Mucosa of gallbladder (tissue), 1 donor: ENCODE measurements at regions not wholly inside any gene's neighbourhood (a gene's known extent, or its start where the extent isn't known, plus 50 kb on each side); places are given as distances from the start of the nearest gene placed in this dataset.
A peak's percentile ranks its signal among the peaks of the same experiment; 100 is the strongest.
"Not testable (repeated sequence)": the region's sequence is repeated elsewhere in the genome, so short reads cannot be mapped to it uniquely, and the experiment has no call there.

ENCODE experiments used
- DNase-seq: peaks from one replicate; pipeline ENCODE4 v3.0.0-alpha.2; 2020; ENCODE audit warnings: low spot score
- donor health status: DM: no; HTN: no; CAD: no.

GRCh38 chr2:129189617-129190319 lies 789.7 kb upstream of the RAB6C start:
- DNase-seq: no peak

DNA sequence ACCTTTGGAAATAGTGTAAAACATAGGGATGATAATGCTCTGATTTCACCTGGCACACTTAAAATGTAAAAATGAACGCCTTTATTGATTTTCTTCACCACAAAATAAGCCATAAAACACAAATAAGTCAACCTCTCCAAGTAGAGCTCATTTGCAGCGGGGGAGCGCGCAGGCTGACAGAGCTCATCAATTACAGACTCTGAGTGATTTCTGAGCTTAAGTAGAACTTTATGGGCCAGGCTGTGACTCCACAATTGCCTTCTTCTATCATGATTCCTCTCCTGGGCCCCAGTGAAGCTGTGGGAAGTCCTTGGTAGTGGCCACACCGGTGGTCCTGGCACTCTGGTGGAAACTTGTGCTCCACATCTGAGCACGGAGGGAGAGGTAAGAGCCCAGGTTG lies 789.0 kb upstream of the RAB6C start:
- DNase-seq: no peak

DNA sequence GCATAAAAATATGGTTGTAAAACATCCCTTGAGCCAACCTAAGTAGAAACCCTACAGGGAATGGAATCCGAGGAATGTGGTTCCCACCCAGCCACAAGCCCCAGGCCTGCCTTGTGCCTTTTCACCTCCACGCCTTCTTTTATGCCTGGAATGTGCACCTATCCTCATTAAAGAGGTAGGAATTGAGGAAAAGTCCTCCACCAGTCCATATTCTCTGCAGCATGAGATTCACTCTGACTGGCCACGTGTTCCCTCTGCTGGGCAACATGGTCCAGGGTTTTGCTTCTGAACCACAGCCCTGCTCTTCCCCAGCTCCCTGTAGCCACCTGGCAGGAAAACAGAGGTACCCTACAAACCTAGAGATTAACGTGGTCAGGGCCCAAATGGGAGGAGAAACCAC lies 787.9 kb upstream of the RAB6C start:
- DNase-seq: no peak

- no peak for DNase-seq
These were observed 787.3 kb upstream of the RAB6C start for GRCh38 chr2:129192117-129192516.

DNA sequence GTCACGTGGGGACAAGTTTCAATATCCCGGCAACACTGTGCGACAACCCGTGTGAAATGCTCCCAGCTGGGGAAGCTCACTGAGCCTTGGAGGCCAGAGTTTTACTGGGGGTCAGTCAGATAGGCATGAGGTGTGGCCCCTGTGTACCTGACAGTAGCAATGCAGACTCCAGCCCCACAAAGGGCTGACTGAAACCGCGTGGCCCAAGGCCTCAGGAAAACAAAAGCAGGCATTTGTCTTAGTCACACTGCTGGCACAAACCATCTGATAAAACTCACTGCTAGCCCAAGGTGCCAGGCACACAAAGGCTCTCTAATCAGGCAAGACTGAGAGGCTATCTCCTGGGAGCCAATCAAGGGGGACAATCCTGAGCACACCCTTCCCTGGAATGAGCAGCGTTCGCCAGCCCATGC lies 786.6 kb upstream of the RAB6C start:
- peak; percentile 93 for DNase-seq

DNA sequence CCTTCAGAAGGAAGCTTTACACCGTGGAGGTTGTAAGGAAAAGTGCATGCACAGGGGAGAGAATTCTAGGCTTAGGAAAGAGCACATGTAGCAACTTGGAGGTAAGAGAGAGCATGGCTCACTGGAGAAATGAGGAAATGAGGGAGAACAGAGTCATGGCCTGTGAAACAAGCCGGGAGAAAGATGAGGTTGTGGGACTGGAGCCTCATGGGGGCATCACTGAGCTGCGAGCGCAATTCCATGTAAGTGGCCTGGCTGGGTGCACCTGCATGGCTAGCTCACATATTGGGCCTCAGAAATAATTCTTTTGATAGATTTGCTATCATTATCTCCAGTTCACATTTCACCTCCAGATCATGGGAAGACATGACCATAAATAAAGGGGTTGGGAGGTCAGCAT lies 785.5 kb upstream of the RAB6C start:
- DNase-seq: no peak

GRCh38 chr2:129199501-129199900 lies 780.0 kb upstream of the RAB6C start:
- no peak for DNase-seq

DNA sequence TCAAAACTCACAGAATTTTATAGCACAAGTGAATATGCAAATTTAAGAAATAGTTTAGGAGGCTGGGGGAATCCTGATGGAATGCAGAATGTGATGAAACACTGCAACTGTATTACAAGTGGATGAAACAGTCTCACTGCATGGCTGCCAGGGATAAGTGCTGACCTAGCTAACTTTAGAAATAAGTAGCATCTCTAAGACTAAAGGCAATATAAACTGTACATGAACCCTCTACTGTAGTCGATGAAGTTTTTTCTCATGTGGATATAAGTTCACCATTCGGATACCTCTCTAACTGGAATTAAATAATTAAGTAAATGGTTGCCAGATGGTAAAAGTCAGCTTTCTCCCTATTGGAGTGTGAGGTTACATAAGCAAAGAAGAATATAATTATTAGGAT lies 777.8 kb upstream of the RAB6C start:
- DNase-seq: no peak

- no peak for DNase-seq
These were observed 776.1 kb upstream of the RAB6C start for GRCh38 chr2:129203331-129203730.

- DNase-seq: not testable (repeated sequence)
These were observed 774.9 kb upstream of the RAB6C start for GRCh38 chr2:129204581-129204980.

DNA sequence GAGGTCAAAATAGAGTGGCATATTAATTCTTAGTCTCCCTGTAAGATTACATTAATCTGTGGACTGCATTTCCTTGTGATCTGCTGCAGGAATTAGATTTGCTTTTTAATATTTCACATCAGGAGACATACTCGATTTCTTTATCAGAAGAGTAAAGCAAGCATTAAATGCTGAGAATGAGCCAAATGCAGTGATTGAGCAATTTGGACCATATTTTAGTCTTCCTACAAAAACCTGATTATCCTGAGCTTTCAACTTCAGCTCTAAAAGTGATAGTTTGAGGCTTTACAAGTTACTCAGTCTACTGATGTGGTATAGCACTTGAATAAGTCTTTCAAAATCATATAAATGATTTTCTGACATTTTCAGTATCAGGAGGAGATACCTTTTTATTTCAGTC lies 774.3 kb upstream of the RAB6C start:
- DNase-seq: no peak

- no peak for DNase-seq
These were observed 773.7 kb upstream of the RAB6C start for GRCh38 chr2:129205766-129206165.

- no peak for DNase-seq
These were observed 767.0 kb upstream of the RAB6C start for GRCh38 chr2:129212299-129212958.

GRCh38 chr2:129224022-129224421 lies 755.4 kb upstream of the RAB6C start:
- DNase-seq: no peak

DNA sequence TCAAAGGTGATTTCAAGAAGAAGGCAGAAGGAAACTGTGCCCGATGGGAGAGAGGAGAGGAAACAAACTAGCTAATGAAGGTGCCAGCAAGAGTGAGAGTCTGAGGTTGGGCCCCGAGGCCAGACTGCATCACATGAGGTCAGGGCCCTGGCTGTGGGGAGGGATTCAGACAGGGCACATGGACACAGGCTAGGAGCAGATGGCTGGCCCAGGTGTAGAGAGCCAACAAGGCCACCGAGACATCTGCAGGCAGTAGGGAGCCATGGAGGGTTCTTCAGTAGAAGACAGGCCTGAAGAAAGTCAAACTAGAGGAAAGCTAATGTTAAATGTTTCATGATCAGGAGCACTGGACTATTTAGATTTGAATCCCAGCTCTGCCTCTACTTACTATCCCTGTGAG lies 755.0 kb upstream of the RAB6C start:
- DNase-seq: no peak

- DNase-seq: no peak
These were observed 750.3 kb upstream of the RAB6C start for GRCh38 chr2:129229196-129229595.

DNA sequence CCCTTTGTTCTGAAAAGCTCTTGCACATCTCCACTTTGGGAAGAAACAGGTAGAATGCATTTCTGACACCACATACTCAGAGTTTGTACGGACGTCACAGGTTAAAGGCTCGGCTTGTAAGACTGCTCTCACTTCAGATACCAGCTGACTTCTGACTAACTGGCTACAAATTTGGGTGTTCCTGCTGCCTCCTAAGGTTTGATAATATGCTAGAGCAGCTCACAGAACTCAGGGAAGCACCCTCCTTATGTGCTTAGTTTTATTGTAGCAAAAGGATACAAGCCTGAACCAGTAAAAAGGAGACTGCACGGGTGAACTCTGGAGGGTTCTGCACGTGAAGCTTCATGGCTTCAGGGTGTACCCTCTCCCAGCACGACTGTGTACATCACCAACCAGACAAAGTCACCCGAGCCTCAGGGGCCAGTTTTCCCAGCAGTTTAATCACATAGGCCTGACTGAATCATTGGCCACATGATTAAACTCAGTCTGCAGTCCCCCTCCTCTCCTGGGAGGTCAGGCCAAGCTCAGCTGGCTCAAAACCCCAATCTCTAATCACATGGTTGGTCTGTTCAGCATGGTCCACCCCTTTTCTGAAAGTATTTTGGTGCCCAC lies 749.5 kb upstream of the RAB6C start:
- DNase-seq: no peak

DNA sequence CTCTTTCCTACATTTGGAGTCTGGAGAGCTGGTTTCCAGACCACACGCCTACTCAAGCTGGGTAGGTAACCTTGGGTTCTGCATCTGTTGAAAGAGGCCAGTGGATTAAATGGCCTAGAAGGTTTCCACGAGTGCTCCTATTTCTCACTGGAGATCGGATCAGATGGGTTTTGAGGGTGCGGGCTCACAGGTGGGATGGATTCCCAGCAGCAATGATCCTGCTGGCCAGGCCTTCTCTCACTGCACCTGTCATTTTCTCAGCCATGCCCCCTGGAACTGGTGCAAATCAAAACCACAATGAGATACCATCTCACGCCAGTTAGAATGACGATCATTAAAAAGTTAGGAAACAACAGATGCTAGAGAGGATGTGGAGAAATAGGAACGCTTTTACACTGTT lies 747.5 kb upstream of the RAB6C start:
- no peak for DNase-seq

DNA sequence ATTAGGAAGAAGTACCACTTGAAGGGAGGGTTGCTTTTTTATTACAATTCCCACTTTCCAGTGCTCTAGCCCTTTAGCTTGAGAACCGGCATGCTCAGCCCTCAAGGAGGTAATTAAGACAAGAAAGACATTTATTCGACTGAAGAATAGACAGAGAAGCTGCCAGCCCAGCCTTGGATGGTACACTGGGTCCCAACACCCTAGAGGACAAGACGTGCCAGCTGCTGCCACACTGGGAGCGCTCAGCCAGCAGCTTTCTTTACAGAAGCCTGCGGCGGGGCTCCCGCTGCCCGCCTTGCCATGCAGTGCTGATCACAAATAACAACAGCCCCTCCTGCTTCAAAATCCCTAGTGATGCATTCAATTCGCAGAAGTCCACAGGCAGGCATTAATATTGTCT lies 746.3 kb upstream of the RAB6C start:
- DNase-seq: no peak

- DNase-seq: peak; percentile 54
These were observed 745.6 kb upstream of the RAB6C start for GRCh38 chr2:129233751-129234406.

- DNase-seq: no peak
These were observed 742.9 kb upstream of the RAB6C start for GRCh38 chr2:129236601-129237000.

- DNase-seq: no peak
These were observed 741.3 kb upstream of the RAB6C start for GRCh38 chr2:129237966-129238725.
